Neural progenitor cell (in vitro differentiated cells): ENCODE measurements at regions not wholly inside any gene's neighbourhood (a gene's known extent, or its start where the extent isn't known, plus 50 kb on each side); places are given as distances from the start of the nearest gene placed in this dataset.

ENCODE experiments used
- DNase-seq: peaks from one replicate; pipeline ENCODE4 v3.0.0-alpha.2; 2016; ENCODE audit warnings: low spot score
- H2AFZ ChIP-seq: fragments of 200-600 bp; sonication (generic); replicated peaks from 2 replicates; pipeline ENCODE4 v1.6.1; 2016; ENCODE audit warnings: antibody characterized with exemption
- H3F3A ChIP-seq: fragments of 200-600 bp; sonication (generic); 2 replicates; pipeline ENCODE4 v1.6.1; 2016; ENCODE audit warnings: antibody characterized with exemption, low read depth
- H3K27ac ChIP-seq: fragments of 200-600 bp; sonication (generic); 2 replicates; pipeline ENCODE4 v1.5.1; 2016; ENCODE audit warnings: mild to moderate bottlenecking
- H3K27me3 ChIP-seq: fragments of 200-600 bp; sonication (generic); 2 replicates; pipeline ENCODE4 v1.6.1; 2016; ENCODE audit warnings: mild to moderate bottlenecking, moderate library complexity
- H3K36me3 ChIP-seq: fragments of 200-600 bp; sonication (generic); 2 replicates; pipeline ENCODE4 v1.5.1; 2016
- H3K4me1 ChIP-seq: fragments of 200-600 bp; sonication (generic); 2 replicates; pipeline ENCODE4 v1.6.1; 2016; ENCODE audit warnings: mixed run types
- H3K4me2 ChIP-seq: fragments of 200-600 bp; sonication (generic); 2 replicates; pipeline ENCODE4 v1.6.1; 2016
- H3K4me3 ChIP-seq: fragments of 200-600 bp; sonication (generic); 2 replicates; pipeline ENCODE4 v1.5.1; 2016
- H3K79me2 ChIP-seq: fragments of 200-600 bp; sonication (generic); 2 replicates; pipeline ENCODE4 v1.6.1; 2016; ENCODE audit warnings: low read depth
- H3K9ac ChIP-seq: fragments of 200-600 bp; sonication (generic); 2 replicates; pipeline ENCODE4 v1.6.1; 2016
- H3K9me3 ChIP-seq: fragments of 200-600 bp; sonication (generic); 2 replicates; pipeline ENCODE4 v1.5.1; 2016; ENCODE audit warnings: low read depth
- H4K20me1 ChIP-seq: fragments of 200-600 bp; sonication (generic); 2 replicates; pipeline ENCODE4 v1.6.1; 2016; ENCODE audit warnings: low read depth
- H3K27ac Mint-ChIP-seq: 3 replicates; pipeline ENCODE4 v1.8.0; 2021; ENCODE audit warnings: mixed read lengths
- H3K27me3 Mint-ChIP-seq: 2 replicates; pipeline ENCODE4 v1.8.0; 2022; ENCODE audit warnings: low read depth, mild to moderate bottlenecking, inconsistent platforms, moderate library complexity, mixed read lengths; ENCODE audit not compliant: insufficient read depth
- H3K36me3 Mint-ChIP-seq: 3 replicates; pipeline ENCODE4 v1.8.0; 2021; ENCODE audit warnings: mixed read lengths
- H3K4me1 Mint-ChIP-seq: 3 replicates; pipeline ENCODE4 v1.8.0; 2021; ENCODE audit warnings: mixed read lengths
- H3K4me3 Mint-ChIP-seq: 3 replicates; pipeline ENCODE4 v1.8.0; 2021; ENCODE audit warnings: mild to moderate bottlenecking, moderate library complexity, mixed read lengths
- H3K9me3 Mint-ChIP-seq: 3 replicates; pipeline ENCODE4 v1.8.0; 2020; ENCODE audit warnings: mixed read lengths
- EZH2 ChIP-seq: fragments of 200-600 bp; sonication (generic); IDR thresholded peaks from 2 replicates; pipeline ENCODE4 v1.6.1; 2017; ENCODE audit warnings: antibody characterized with exemption, mild to moderate bottlenecking, moderate library complexity
- EZH2phosphoT487 ChIP-seq: fragments of 200-600 bp; sonication (generic); IDR thresholded peaks from 2 replicates; pipeline ENCODE4 v1.6.1; 2017; ENCODE audit warnings: antibody characterized with exemption
- TF ChIP-seq, protein P1 (sequence below): fragments of 200-600 bp; sonication (generic); IDR thresholded peaks from 2 replicates; pipeline ENCODE4 v1.5.1; 2017; ENCODE audit warnings: antibody characterized with exemption, mild to moderate bottlenecking

DNA sequence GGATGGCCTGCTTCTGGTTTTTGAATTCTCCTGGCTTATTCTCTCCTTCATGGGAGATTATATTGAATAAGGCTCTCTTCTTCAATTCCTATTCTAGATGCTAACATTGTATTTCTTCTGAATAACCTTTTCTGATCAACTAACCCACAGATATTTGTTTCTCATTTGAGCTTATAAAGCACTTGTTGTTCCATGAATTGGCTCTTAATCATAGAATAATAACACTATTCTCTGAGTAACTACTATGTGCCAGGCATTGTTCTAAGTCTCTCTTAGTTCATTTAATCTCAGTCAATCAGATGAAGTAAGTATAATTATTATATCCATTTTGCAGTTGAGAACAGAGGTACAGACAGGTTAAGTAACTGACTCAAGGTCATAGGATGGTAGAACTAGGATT lies 136.3 kb upstream of the MLIP start:
- no peaks in the 10 kb centered on the region for H3K9me3 ChIP-seq
- Mint-ChIP-seq H3K9me3 (no peaks in the 10 kb centered on the region), H3K4me1 (no peaks in the 10 kb centered on the region), H3K27ac (no peak overlapping the region), H3K36me3 (no peaks in the 10 kb centered on the region), H3K27me3 (peaks cover 5% of the 10 kb centered on the region), H3K4me3 (no peak overlapping the region)
- H3K79me2 ChIP-seq, result no peaks in the 10 kb centered on the region
- no peak for DNase-seq
- no peaks in the 10 kb centered on the region for H3K27me3 ChIP-seq
- H3K4me3 ChIP-seq, result no peak overlapping the region
- H3K9ac ChIP-seq, result no peak overlapping the region
- no peaks in the 10 kb centered on the region for H4K20me1 ChIP-seq
- no peak overlapping the region for H2AFZ ChIP-seq
- H3K27ac ChIP-seq, result no peak overlapping the region
- no peaks in the 10 kb centered on the region for H3K36me3 ChIP-seq
- H3K4me2 ChIP-seq, result no peak overlapping the region
- no peaks in the 10 kb centered on the region for H3F3A ChIP-seq
- no peaks in the 10 kb centered on the region for H3K4me1 ChIP-seq
- TF ChIP-seq, protein P1, sequence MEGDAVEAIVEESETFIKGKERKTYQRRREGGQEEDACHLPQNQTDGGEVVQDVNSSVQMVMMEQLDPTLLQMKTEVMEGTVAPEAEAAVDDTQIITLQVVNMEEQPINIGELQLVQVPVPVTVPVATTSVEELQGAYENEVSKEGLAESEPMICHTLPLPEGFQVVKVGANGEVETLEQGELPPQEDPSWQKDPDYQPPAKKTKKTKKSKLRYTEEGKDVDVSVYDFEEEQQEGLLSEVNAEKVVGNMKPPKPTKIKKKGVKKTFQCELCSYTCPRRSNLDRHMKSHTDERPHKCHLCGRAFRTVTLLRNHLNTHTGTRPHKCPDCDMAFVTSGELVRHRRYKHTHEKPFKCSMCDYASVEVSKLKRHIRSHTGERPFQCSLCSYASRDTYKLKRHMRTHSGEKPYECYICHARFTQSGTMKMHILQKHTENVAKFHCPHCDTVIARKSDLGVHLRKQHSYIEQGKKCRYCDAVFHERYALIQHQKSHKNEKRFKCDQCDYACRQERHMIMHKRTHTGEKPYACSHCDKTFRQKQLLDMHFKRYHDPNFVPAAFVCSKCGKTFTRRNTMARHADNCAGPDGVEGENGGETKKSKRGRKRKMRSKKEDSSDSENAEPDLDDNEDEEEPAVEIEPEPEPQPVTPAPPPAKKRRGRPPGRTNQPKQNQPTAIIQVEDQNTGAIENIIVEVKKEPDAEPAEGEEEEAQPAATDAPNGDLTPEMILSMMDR, result no peak
- TF ChIP-seq EZH2phosphoT487 (no peak), EZH2 (no peak)

DNA sequence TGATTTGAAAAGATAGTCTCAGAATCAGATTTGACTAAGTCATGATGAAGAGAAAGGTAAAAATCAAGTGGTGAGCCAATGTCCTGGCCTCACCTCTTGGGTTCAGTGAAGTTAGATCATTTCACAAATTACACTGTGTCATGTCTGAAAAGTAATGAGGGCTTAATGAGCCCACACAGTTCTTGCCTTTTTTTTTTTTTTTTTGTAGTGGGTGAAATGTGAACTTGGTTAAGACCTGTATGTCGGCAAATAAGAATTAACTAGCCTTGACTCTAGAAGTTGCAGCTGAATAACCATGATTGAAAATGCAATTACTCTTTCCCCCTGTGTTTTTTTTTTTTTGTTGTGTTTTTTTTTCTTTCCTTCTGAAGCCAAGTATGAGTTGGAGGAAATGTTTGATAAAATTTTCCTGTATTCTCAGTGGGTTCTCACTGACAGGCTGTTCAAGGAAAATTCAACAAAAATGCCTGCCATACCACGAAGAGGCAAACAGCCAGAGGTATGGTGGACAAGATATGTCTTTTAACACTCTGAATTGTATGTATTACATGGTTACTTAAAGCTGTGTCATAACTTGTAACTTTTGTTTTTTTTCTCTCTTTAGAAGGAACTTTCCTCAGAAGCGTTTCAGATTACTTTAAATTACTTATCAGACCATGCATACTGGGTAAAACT lies 135.2 kb upstream of the MLIP start:
- Histone ChIP-seq H3F3A (no peaks in the 10 kb centered on the region), H3K4me1 (no peaks in the 10 kb centered on the region), H3K4me3 (no peak overlapping the region), H3K27me3 (no peaks in the 10 kb centered on the region), H2AFZ (no peak overlapping the region), H3K27ac (no peak overlapping the region), H3K4me2 (no peak overlapping the region), H3K36me3 (no peaks in the 10 kb centered on the region), H3K79me2 (no peaks in the 10 kb centered on the region), H4K20me1 (no peaks in the 10 kb centered on the region), H3K9me3 (no peaks in the 10 kb centered on the region), H3K9ac (no peak overlapping the region)
- Mint-ChIP-seq H3K27ac (no peak overlapping the region), H3K9me3 (no peaks in the 10 kb centered on the region), H3K4me1 (no peaks in the 10 kb centered on the region), H3K27me3 (peaks cover 9% of the 10 kb centered on the region), H3K4me3 (no peak overlapping the region), H3K36me3 (no peaks in the 10 kb centered on the region)
- DNase-seq, result no peak
- TF ChIP-seq EZH2phosphoT487 (no peak), EZH2 (no peak)
- TF ChIP-seq, protein P1, result no peak

DNA sequence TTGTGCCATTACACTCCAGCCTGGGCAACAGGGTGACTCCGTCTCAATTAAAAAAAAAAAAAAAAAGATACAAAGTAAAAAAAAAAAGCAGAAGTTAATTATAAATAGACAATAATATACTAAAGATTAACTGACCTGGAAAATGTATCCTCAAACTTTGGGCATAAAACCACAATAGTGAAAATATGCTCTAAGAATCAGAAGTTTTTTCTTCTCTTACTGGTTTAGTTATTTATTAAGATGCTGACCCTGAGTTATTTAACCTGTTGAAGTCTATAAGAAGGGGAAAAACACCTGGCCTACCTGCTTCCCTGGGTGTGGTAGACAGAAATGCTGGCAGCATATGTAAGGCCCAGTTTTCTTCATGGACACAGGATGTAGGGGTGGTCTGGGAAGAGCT lies 133.7 kb upstream of the MLIP start:
- Histone ChIP-seq H3K4me1 (no peaks in the 10 kb centered on the region), H3K4me3 (no peak overlapping the region), H3K36me3 (no peaks in the 10 kb centered on the region), H3K9ac (no peak overlapping the region), H3F3A (no peaks in the 10 kb centered on the region), H3K27ac (no peak overlapping the region), H4K20me1 (no peaks in the 10 kb centered on the region), H2AFZ (no peak overlapping the region), H3K4me2 (no peak overlapping the region), H3K9me3 (no peaks in the 10 kb centered on the region), H3K27me3 (no peaks in the 10 kb centered on the region), H3K79me2 (no peaks in the 10 kb centered on the region)
- H3K36me3 Mint-ChIP-seq, result no peaks in the 10 kb centered on the region
- no peak overlapping the region for H3K27ac Mint-ChIP-seq
- no peaks in the 10 kb centered on the region for H3K9me3 Mint-ChIP-seq
- peaks cover 9% of the 10 kb centered on the region for H3K27me3 Mint-ChIP-seq
- no peaks in the 10 kb centered on the region for H3K4me1 Mint-ChIP-seq
- no peak overlapping the region for H3K4me3 Mint-ChIP-seq
- no peak for TF ChIP-seq EZH2
- TF ChIP-seq, protein P1, result no peak
- TF ChIP-seq EZH2phosphoT487, result no peak
- no peak for DNase-seq
